Keratinocyte (primary cell): ENCODE measurements at regions not wholly inside any gene's neighbourhood (a gene's known extent, or its start where the extent isn't known, plus 50 kb on each side); places are given as distances from the start of the nearest gene placed in this dataset.

Source experiments
- CTCF ChIP-seq, 3 experiments: IDR thresholded peaks in 1 of 3; conservative IDR thresholded peaks in 1 of 3; optimal IDR thresholded peaks in 1 of 3; 2 replicates in 2 of 3; 3 replicates in 1 of 3; pipeline versions ENCODE3 to v1.5.1; 2011; ENCODE audit warnings: low read length in 3 of 3, mild to moderate bottlenecking in 3 of 3, moderate library complexity in 2 of 3, control low read depth in 1 of 3, inconsistent platforms in 1 of 3; ENCODE audit not compliant: insufficient read depth in 2 of 3; ENCODE audit errors: extremely low read depth in 1 of 3
- EZH2 ChIP-seq: IDR thresholded peaks from one replicate; pipeline ENCODE4 v1.6.1; 2012; ENCODE audit warnings: inconsistent platforms, mild to moderate bottlenecking, low read length, moderate library complexity

DNA sequence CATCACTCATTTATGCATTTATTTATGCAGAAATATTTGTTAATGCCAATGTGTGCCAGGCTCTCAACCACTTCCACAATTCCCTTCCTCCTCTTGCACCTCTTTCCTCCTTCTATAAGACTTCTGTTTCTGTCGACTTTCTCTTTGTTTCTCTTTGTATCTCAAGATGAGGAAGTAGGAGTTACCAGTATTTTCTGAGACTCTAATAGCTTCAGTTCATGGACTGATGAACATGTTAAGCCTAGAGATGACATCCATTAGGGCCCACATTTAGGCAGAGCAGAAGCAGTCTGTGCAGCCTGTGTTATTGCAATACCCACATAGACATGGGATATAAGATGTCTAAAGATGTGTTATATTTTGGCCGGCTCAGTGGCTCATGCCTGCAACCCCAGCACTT is 241.8 kb upstream of the SMIM31 start:
- TF ChIP-seq CTCF (optimal IDR thresholded peaks at IDR 0.05 in 1 of 3, IDR thresholded peaks at IDR 0.05 in 1 of 3, conservative IDR thresholded peaks at IDR 0.05 in 1 of 3; ENCODE audit: extremely low read depth in 1 of 3, insufficient read depth in 2 of 3, low read length in 3 of 3) (no peak), EZH2 (no peak)
